Glomerular visceral epithelial cell (primary cell): ENCODE measurements at regions not wholly inside any gene's neighbourhood (a gene's known extent, or its start where the extent isn't known, plus 50 kb on each side); places are given as distances from the start of the nearest gene placed in this dataset.
A peak's percentile ranks its signal among the peaks of the same experiment; 100 is the strongest.
"Not testable (repeated sequence)": the region's sequence is repeated elsewhere in the genome, so short reads cannot be mapped to it uniquely, and the experiment has no call there.

Experiments used
- DNase-seq: peaks from one replicate; pipeline ENCODE4 v3.0.0-alpha.2; 2016; ENCODE audit errors: extremely low spot score

DNA sequence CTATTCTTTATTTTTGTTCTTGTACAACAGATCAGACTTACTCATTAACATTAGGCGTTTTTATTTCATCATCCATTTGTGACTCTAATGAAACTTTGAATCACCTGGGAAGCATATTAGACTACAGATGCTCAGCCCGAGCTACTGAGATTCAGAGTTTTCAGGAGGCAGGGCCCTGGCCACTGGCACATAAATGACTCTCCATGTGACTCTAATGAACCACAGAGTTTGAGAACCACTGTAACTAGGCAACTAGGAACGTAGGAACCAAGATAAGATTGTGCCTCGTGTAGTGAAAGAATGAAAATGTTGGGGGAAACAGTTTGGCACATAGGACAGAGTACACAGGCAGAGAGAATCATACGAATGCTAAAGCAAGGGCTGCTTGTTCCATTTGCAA is 405.9 kb upstream of the BTBD3 start:
- no peak for DNase-seq

DNA sequence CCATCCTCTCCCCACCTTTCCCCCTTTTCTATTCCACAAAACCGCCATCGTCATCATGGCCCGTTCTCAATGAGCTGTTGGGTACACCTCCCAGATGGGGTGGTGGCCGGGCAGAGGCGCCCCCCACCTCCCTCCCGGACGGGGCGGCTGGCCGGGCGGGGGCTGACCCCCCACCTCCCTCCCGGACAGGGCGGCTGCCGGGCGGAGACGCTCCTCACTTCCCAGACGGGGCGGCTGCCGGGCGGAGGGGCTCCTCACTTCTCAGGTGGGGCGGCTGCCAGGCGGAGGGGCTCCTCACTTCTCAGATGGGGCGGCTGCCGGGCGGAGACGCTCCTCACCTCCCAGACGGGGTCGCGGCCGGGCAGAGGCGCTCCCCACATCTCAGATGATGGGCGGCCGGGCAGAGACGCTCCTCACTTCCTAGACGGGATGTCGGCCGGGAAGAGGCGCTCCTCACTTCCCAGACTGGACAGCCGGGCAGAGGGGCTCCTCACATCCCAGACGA is 404.4 kb upstream of the BTBD3 start:
- DNase-seq, result not testable (repeated sequence)

DNA sequence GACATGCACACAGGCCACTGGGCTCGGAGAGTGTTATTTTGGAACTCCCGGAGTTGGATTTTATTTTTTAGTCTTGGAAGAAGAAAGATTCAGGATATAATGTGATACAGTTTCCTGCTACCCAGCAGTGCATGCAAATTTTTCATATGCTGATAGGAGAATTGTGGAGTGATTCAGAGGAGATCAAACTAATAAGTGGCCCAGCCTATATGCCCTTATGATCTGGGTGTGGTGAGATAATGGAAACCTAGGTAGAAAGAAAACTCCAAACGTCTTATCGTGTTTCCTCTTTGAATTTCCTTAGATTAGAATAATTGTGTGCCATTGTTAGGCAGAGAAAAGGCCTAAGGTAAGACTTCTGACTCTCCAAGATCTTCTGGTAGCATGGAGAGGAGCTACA is 401.2 kb upstream of the BTBD3 start:
- no peak for DNase-seq

DNA sequence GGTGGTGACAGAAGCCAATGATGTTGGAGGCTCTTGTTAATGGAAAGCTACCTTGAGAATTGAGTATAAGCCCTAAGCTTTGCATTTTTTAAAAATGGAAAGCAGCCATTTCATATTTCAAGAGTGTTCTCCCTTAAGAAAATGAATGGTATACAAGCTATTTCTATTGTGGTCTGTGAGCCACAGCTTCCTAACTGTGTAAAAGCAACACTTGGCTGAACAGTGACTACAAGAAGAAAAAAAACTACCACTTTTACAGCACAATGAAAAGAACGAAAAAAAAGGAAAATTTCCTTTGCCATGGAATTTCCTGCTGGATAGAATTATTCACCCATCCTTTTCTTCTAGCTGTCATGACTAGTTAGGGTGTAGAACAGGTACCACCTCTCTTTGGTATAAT is 397.1 kb upstream of the BTBD3 start:
- DNase-seq, result no peak

DNA sequence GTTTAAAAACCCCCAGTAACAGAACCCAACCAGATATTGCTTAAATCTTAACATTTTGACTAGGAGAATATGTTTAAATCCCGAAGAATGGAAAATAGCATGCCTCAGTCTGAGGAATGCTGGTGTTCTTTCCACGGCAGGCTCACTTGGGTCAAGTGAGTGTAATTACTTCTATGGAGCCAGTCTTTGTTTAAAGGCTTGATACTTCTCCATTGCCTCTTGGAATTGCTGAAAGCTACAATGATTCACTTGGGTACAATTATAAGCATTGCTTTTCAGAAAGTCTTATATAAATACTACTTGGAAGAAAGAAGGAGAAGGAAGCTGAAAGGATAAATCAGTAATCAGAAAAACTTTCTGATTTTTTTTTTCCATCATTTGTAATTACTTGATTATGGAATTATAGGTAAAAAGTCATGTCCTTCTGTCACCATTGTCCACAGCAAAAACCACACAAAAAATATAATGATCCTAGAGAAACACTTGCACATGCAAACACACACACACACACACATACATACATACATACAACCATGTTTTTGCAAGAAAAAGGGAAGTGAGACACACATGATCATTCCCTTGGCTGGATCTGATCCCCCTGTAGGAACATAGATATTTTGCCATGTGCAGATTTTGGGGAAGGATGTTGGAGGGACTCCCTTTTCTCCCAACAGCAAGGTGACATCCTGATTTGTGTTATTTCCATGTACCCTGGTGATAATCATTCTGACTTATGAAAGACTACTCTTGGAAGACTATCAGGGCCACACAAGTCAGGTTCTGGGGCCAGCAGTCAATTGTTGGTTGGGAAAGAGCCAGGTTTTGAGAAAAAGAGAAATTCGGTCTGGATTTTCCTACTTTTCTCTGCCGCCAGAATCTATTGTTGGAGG is 396.0 kb upstream of the BTBD3 start:
- no peak for DNase-seq

DNA sequence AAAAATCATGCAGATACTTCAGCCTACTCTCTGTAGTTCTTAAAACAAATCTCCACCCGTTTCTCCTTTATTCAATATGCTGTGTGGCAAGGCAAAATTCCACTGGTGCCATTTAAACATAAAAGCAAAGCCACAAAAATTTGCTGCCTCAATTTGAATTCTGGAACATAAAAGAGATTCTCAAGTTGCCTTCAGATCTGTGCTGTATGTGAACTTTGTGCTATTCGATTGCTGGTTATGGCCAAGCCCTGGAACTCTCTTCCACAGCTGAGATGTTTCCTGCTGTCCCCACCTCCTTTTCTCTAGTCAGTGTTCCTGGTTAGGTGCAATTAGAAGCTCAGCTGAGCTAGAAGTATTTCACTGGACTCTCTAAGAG is 395.3 kb upstream of the BTBD3 start:
- no peak for DNase-seq

DNA sequence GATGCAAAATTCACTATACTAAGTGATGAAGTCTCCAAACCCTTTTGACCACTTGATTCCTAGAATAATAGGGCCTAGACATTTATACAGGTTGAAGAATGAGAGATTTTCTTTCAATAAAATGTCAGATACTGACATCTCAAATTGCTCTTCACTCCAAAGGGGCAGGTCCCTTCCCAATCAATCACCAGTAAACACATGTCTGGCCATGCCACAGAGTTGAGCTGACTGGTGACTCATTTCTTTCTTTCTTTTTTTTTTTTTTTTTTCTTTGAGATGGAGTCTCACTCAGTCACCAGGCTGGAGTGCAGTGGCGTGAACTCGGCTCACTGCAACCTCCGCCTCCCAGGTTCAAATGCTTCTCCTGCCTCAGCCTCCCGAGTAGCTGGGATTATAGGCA is 388.6 kb upstream of the BTBD3 start:
- no peak for DNase-seq

DNA sequence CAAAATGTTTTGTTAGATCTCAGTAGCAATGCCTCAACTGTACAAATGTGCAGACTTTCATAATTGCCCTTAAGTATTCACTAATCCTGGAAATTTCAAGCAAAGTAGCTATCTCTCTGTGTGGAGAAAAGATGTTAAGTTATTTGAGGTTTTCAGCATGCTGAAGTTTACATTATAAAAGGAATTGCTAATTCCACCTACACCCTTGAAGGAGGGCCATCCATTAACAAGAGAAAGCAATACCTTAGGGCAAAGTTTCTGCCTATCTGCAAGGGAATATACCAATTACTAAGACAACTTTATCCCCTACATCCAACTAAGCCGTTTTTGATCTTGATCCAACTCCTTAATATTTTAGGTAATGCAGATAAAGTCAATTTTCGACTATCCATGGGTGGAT is 380.7 kb upstream of the BTBD3 start:
- no peak for DNase-seq

DNA sequence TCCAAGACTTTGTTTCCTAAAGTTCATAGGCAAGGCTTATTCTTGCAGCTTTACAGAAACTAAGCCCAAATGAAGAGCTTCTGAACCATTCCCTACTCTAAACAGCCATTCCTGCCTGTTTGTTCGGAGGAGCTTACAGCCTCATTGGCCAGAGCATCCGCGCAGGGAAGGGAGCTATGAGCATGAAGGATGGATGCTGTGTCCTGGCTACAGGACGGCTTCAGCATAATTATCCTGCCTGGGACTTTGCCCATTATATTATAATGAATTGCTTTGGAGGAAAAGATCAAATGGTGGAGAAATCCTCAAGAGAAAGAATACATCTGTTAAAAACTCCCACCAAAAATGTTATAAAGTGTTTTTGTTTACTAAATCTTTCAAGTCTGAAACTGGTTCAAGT is 378.2 kb upstream of the BTBD3 start:
- no peak for DNase-seq

DNA sequence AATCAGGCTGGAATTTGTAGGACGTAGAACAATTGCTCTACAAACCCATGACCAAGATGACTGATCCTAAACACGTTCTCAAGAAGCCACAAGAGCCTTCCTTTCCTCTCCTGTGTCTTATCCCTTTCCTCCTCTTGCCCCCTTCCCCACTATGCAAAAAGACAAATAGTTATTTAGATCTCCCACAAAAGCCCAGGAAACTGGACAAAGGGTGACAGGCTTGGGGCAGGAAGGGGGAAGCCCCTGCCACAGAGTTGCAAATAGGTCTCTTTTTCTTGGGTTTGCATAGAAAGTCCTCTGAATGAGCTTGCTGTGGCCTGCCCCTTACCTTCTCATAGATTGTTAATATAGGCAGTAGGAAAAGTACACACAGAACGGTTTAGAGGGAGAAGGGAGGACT is 377.1 kb upstream of the BTBD3 start:
- no peak for DNase-seq

DNA sequence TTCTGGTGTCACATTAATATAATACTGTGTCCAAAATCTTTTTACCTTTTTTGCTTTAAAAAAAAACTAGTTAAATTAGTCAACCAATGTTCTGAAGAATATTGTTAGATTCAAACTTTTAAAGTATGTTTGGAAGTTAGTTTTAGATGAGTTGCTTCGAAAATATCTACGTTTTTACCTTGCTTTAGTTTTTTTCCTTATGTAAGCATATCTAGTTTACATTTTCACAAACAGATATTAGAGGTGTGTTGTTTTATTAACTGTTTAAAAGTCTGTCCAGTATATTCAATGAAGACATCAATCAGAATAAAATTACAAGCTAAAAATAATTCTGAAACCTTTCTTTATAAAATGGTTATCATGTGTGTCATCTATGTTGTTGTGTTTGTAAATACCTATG is 375.0 kb upstream of the BTBD3 start:
- DNase-seq, result no peak

DNA sequence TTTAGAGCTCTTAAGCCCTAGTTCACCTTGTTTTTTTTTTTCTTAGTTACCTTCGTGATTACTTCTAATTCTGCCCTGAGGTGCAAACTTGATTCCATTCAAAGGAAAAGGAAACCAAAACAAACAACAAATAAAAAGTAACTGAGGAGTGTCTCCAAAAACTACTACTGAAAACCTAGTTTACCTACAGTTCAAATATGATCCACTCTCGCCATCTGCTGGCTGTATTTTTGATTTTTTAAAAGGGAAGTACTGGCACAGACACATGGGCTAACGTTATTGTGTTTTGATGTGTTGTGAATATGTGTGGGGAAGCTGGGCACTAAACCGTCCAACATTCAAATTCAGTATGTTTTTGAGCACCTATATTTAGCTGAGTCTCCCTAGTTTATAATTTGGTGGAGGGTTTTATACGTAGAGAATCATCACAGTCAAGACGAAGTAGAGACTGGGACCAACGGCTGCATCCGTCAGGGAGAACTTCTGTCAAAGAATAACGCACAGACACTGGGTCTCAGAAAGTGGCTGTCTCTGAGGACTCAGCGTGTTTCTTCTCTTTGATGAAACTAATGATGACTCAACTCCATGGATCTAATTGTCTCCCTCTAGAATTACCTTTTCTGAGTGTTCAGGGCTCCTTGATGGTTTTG is 373.5 kb upstream of the BTBD3 start:
- DNase-seq, result peak; percentile 77

DNA sequence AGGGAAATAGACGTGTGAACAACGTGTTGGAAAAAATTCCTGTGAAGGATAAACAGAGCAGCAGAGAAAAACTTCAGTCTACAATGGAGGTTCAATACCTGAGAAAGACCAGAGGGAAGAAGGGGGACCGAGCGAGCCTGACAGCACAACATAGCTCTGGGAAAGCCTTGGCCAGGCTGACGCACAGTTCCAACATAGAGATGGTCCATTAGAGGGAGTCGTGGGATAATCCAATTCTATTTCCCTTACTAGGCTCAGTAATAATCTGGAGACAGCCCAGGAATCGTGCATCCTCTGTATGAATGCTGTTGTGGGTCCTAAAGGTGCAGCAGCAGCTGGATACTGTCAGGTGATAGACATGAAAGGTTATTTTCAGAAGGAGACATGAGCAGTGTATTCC is 370.8 kb upstream of the BTBD3 start:
- no peak for DNase-seq

DNA sequence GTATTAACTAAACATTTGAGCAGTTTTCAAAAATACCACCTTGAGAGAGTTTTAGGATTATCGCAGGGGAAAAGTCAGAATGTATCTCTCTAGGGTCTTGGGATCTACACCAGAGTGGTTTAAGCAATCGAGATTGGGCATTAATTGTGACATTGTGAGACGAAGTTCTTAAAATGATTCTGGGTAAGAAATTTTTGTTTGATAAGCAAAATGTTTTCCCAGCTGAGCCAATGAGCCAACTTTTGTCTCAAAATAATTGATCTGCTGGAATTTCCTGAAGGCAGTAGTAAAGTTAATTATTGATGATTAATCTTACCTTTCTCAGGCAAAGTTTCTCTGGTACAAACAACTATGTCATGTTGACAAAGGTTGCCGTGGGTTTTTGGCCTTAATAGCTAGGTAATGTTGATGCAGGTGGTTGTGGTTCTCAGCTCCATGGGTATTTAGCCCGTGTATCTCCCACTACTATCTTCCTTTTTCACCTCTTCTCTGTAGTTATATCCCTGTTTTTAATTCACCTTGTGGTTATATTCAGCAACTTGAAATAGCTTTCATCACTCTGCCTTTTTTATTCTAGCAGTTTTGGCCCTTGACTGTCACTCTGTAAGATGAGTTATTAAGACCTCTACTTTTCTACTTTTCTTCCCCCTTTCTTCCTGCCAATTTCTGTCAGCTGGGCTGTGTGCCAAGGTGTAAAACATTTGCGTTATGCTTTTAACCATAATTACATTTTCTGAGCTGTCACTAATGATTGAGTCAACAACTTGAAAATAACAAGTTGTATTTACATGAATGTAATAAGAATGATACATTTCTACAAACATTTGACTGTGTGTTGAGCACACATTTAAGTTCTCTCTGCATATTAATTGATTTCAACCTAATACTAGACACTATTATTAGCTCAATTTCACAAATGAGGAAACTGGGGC is 368.3 kb upstream of the BTBD3 start:
- no peak for DNase-seq

DNA sequence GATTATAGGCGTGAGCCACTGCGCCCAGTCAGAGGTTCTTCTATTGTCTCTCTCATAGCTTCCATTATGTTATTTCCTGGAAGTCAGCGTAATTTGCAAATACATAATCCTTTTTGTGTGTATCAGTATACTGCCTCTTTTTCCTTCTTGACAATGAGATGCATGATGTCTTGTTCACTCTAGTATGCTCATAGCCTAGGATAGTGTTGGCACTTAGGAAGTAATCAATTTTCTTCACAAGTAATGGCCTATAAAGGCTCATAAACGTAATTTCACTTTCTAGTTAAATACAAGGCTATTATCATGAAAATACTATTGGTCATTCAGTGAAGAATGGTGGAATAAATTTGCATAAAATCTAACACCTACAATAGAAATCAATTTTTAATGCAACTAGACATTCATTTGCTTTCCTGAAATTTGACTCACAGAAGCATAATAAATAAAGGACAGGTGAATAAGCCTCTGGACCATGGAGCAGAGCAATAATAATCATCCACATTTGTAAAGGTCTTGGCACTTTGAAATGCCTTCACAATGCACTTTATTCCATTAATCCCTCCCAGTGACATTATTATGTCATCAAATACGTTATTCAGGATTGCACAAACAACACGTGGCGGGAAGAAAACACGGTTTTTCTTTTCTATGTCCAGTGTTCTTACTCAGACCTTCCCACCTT is 366.9 kb upstream of the BTBD3 start:
- no peak for DNase-seq

DNA sequence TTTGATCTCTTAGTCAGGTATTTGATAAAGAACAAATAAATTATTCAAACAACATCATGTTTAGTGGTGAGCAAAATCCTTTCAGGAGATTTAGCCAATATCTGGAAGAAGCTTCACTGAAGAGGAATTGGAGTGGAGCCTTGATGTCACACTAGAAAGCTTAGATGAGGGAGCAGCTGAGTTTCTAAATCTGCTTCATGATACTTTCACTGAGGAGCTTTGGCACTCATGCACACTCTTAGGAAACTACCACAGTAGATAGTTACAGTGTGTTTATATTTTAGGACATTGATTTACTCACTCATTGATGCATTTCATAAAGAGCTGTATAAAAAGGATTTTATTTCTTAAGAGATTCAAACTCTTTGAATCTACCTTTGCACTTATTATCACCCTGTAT is 366.2 kb upstream of the BTBD3 start:
- DNase-seq, result no peak

DNA sequence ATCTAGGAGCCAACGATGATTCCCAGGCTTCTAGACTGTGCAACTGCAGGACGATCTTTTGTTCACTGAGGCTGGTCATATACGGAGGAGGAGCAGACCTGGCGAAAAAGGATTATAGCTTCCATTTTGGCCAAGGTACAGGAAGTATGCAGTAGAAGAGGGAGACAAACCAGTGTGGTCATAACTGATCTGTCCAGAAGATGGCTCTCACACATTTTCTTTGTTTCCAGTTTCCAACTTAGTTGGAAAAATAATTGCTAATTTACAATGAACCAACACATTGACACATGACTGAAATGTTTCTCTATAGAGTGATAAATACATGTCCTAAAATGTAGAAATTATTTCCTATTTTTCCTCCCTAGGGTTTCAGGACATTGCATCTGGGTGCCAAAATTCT is 364.1 kb upstream of the BTBD3 start:
- DNase-seq, result peak; percentile 8

DNA sequence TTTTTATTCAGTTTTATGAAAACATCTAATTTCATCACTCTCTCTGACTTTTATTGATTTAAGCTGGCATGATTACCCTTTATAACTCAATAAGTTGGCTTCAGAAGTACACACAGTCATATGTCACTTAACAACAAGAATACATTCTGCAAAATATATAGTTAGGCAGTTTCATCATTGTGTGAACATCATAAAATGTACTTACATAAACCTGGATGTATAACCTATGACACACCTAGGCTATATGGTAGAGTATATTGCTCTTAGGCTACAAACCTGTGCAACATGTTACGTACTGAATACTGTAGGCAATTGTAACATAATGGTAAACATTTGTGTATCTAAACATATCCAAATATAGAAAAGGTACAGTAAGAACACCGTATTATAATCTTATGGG is 362.2 kb upstream of the BTBD3 start:
- no peak for DNase-seq

DNA sequence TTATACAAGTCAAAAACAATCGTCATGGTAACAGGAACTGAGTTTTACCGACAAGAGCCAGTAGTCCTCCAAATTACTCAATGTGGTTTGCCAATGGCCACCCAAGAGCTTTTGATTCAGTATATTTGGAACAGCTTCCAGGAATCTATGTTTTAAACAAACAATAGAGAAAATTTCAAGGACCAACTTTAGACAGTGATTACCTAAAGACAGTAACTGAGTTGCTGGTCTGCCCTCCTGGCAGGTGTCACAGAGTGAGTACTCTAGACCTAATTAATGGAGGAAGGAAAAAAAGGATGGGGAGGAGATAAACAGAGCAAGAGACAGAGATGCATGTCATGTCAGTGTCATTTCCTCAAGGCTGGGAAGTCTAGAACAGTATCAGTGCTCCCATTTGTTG is 361.3 kb upstream of the BTBD3 start:
- DNase-seq, result no peak

DNA sequence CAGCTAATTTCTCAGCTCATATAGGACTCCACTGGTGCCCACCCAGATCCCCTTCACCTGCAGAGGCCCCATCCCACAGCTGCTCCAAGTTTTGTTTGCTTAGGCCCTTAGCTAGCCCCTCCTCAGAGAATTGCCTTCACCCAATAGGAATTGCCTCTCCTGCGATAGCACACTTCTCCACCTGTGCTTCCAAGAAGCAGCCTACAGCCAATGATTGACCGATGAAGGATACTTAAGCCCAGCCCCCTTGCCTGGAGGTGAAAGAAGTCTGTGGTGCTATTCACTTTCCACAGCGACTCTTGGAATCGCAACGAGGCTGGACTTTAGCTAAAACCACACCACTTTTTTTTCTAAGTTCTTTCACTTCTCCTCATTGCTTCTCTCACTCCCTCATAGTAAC is 353.2 kb upstream of the BTBD3 start:
- no peak for DNase-seq

DNA sequence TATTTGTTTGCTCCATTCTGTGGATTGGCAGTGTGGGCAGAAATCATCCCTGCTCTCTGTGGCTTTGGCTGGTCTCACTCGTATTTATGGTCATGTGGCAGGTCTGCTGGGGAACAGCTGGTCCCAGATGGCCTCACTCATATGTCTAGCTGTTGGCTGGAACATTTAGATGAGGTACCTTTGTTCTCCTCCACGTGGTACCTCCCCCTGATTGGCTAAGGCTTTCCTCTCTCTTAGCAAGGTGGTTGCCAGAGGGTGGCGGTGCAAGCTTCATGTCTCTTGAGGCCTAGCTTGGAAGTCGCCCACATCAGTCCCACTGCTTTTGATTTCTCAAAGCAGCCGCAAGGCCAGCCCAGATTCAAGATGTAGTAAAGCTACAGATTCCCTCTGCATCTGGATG is 348.5 kb upstream of the BTBD3 start:
- no peak for DNase-seq

DNA sequence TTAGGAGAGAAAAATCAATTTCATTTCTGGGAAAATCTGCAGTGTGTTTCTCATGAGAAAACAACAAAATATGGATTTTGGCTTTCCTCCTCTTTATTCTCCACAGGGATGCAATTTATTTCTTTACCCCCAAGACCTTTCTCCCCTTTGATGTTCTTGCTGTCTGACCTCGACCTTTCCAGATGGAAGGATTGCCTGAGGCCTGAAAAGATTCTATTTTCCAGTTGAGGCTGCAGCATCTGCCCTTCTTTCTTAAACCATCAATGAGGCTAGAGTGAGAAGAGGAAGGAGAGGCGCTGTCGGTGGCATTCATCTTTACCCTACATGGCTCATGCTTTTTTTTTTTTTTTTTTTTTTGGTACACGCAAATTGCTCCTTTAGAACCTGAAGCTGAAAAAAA is 344.2 kb upstream of the BTBD3 start:
- no peak for DNase-seq
